Suprapubic skin (tissue), 4 donors: ENCODE measurements at regions not wholly inside any gene's neighbourhood (a gene's known extent, or its start where the extent isn't known, plus 50 kb on each side); places are given as distances from the start of the nearest gene placed in this dataset.

Experiments used
- DNase-seq, 2 donors: peaks; one replicate each; pipeline ENCODE4 v3.0.0-alpha.2; 2019; ENCODE audit warnings: low spot score in 2 of 2
- H3K27ac ChIP-seq: fragments of 200-600 bp; sonication (generic); one replicate; pipeline ENCODE4 v1.5.1; 2019
- H3K27me3 ChIP-seq: fragments of 200-600 bp; sonication (generic); one replicate; pipeline ENCODE4 v1.5.1; 2019
- H3K36me3 ChIP-seq: fragments of 200-600 bp; sonication (generic); one replicate; pipeline ENCODE4 v1.5.1; 2019
- H3K4me1 ChIP-seq: fragments of 200-600 bp; sonication (generic); one replicate; pipeline ENCODE4 v1.5.1; 2019
- H3K4me3 ChIP-seq: fragments of 200-600 bp; sonication (generic); one replicate; pipeline ENCODE4 v1.5.1; 2019; ENCODE audit warnings: mild to moderate bottlenecking
- H3K9me3 ChIP-seq: fragments of 200-600 bp; sonication (generic); one replicate; pipeline ENCODE4 v1.5.1; 2019
- CTCF ChIP-seq, 2 donors: fragments of 200-600 bp in 1 of 2; fragments of 450-650 bp in 1 of 2; sonication (generic) in 1 of 2; IDR thresholded peaks; one replicate each; pipeline ENCODE4 v1.5.1; 2016 to 2019; ENCODE audit warnings: antibody characterized with exemption in 2 of 2, mild to moderate bottlenecking in 1 of 2, moderate library complexity in 1 of 2
- EP300 ChIP-seq: sonication (generic); formaldehyde crosslinking; IDR thresholded peaks from one replicate; pipeline ENCODE4 v1.6.1; 2017; ENCODE audit warnings: antibody characterized with exemption
- POLR2A ChIP-seq, 2 donors: fragments of 450-650 bp; IDR thresholded peaks; one replicate each; pipeline ENCODE4 v1.6.1; 2017; ENCODE audit warnings: antibody characterized with exemption in 2 of 2, mild to moderate bottlenecking in 2 of 2, moderate library complexity in 2 of 2
- POLR2AphosphoS5 ChIP-seq, 3 donors: sonication (generic); formaldehyde crosslinking; IDR thresholded peaks; one replicate each; pipeline ENCODE4 v1.6.1; 2017; ENCODE audit warnings: antibody characterized with exemption in 3 of 3
- WGBS: methylation state at CpG from one replicate; pipeline ENCODE4 v1.1.5; 2018; 5-methylcytosine and 5-hydroxymethylcytosine counted together

DNA sequence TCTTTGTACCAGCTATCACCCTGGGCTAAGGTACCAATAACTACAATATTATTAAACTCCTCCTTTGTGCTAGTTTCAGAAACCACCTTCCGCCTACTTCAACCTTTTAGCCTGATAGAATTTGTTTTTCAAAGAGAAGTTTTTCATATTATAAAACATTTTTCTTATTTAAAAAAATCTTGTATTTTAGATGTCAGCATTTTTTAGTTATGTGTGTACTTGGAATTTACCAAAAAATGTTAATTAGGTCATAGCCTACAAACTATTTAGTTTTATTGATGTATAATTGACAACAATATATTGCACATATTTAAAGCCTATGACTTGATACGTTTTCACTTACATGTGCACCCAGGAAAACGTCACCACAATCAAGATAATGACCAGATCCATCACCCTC is 1097.6 kb downstream of the JRKL start:
- Histone ChIP-seq H3K27ac (no peak overlapping the region), H3K4me1 (no peaks in the 10 kb centered on the region), H3K27me3 (no peaks in the 10 kb centered on the region), H3K4me3 (no peak overlapping the region), H3K36me3 (no peaks in the 10 kb centered on the region), H3K9me3 (no peaks in the 10 kb centered on the region)
- no peak for TF ChIP-seq POLR2A (IDR thresholded peaks at IDR 0.05)
- no peak for TF ChIP-seq EP300
- no peak for TF ChIP-seq CTCF (IDR thresholded peaks at IDR 0.05)
- no peak for TF ChIP-seq POLR2AphosphoS5 (IDR thresholded peaks at IDR 0.05)
- DNase-seq, result no peak
- WGBS, result 61% methylated on average over 3 of the region's 3 CpGs

DNA sequence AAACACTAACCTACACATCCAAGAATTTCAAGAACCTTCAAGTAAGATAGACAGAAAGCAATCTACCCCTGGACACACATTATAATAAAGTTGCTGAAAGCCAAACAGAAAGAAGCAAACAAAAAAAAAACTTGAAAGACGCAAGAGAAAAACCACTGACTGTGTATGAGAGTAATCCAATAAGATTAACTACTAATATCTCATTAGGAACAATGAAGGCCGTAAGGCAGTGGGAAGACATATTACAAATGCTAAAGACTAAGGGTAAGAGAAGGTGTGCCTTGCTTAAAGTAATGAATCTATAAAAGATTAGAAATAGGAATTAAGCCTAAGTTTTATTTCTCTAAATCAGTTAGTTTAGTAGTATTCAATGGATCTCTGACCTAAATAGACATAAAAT is 1109.1 kb downstream of the JRKL start:
- WGBS, result 95% methylated on average over 2 of the region's 2 CpGs
- Histone ChIP-seq H3K36me3 (no peaks in the 10 kb centered on the region), H3K27me3 (no peaks in the 10 kb centered on the region), H3K9me3 (no peaks in the 10 kb centered on the region), H3K4me1 (no peaks in the 10 kb centered on the region), H3K27ac (no peak overlapping the region), H3K4me3 (no peak overlapping the region)
- TF ChIP-seq POLR2A (IDR thresholded peaks at IDR 0.05), result no peak
- TF ChIP-seq POLR2AphosphoS5 (IDR thresholded peaks at IDR 0.05), result no peak
- TF ChIP-seq CTCF (IDR thresholded peaks at IDR 0.05), result no peak
- TF ChIP-seq EP300, result no peak
- DNase-seq, result no peak

DNA sequence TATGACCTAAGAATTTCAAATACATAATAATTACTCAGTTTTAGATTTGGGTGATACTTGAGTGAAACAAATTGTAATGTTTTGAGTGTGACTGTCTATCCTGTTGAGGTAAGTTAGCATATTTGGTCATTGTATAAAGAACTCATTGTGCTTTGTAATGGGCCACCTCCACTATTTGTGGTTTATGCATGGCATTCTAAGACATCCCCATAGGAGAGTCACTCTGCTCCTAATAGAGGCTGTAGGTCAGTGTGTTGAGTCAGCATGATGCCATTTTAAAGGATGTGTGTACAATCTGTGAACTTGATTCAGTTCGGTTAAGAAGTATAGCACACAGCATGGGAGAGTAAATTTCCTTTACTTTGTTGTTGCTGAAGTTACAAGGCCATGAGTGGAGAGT is 1112.4 kb downstream of the JRKL start:
- Histone ChIP-seq H3K4me3 (no peak overlapping the region), H3K4me1 (no peaks in the 10 kb centered on the region), H3K27me3 (no peaks in the 10 kb centered on the region), H3K9me3 (no peaks in the 10 kb centered on the region), H3K27ac (no peak overlapping the region), H3K36me3 (no peaks in the 10 kb centered on the region)
- no peak for DNase-seq
- WGBS, result 76% methylated on average over 1 of the region's 1 CpG
- no peak for TF ChIP-seq POLR2AphosphoS5 (IDR thresholded peaks at IDR 0.05)
- TF ChIP-seq EP300, result no peak
- TF ChIP-seq CTCF (IDR thresholded peaks at IDR 0.05), result no peak
- TF ChIP-seq POLR2A (IDR thresholded peaks at IDR 0.05), result no peak

GRCh38 chr11:97506076-97506759 is 1116.4 kb downstream of the JRKL start:
- no peaks in the 10 kb centered on the region for H3K36me3 ChIP-seq
- no peak for DNase-seq
- H3K4me1 ChIP-seq, result no peaks in the 10 kb centered on the region
- H3K27ac ChIP-seq, result no peak overlapping the region
- no peaks in the 10 kb centered on the region for H3K27me3 ChIP-seq
- H3K9me3 ChIP-seq, result no peaks in the 10 kb centered on the region
- 64% methylated on average over 5 of the region's 5 CpGs for WGBS
- TF ChIP-seq POLR2A (IDR thresholded peaks at IDR 0.05) (no peak), POLR2AphosphoS5 (IDR thresholded peaks at IDR 0.05) (no peak), CTCF (IDR thresholded peaks at IDR 0.05) (no peak), EP300 (no peak)
- no peak overlapping the region for H3K4me3 ChIP-seq

- WGBS, result 38% methylated on average over 1 of the region's 1 CpG
- no peaks in the 10 kb centered on the region for H3K4me1 ChIP-seq
These were observed 1124.6 kb downstream of the JRKL start for GRCh38 chr11:97514446-97514845.

More at GRCh38 chr11:97514446-97514845, 1124.6 kb downstream of the JRKL start:
- peaks cover 2% of the 10 kb centered on the region for H3K9me3 ChIP-seq
- H3K27me3 ChIP-seq, result no peaks in the 10 kb centered on the region
- no peak overlapping the region for H3K4me3 ChIP-seq
- H3K27ac ChIP-seq, result no peak overlapping the region
- H3K36me3 ChIP-seq, result no peaks in the 10 kb centered on the region
- DNase-seq, result no peak
- TF ChIP-seq POLR2AphosphoS5 (IDR thresholded peaks at IDR 0.05) (no peak), POLR2A (IDR thresholded peaks at IDR 0.05) (no peak), EP300 (no peak), CTCF (IDR thresholded peaks at IDR 0.05) (no peak)
